Trophoblast cell (in vitro differentiated cells and primary cell): ENCODE measurements at regions not wholly inside any gene's neighbourhood (a gene's known extent, or its start where the extent isn't known, plus 50 kb on each side); places are given as distances from the start of the nearest gene placed in this dataset.

ENCODE experiments used
- DNase-seq, 2 donors: peaks; one replicate each; pipeline ENCODE4 v3.0.0-alpha.2; 2016
- H2AFZ ChIP-seq: 2 replicates; pipeline ENCODE4 v1.6.1; 2013; ENCODE audit warnings: low read length, moderate library complexity, mild to moderate bottlenecking; ENCODE audit not compliant: insufficient read depth, poor library complexity
- H2AK5ac ChIP-seq: 2 replicates; pipeline ENCODE4 v1.6.1; 2013; ENCODE audit warnings: mild to moderate bottlenecking, low read length
- H2BK120ac ChIP-seq: 2 replicates; pipeline ENCODE4 v1.6.1; 2013; ENCODE audit warnings: low read length, mild to moderate bottlenecking, moderate library complexity; ENCODE audit not compliant: insufficient read depth, poor library complexity
- H2BK12ac ChIP-seq: 2 replicates; pipeline ENCODE4 v1.6.1; 2013; ENCODE audit warnings: mild to moderate bottlenecking, low read length, moderate library complexity
- H2BK5ac ChIP-seq: 2 replicates; pipeline ENCODE4 v1.6.1; 2013; ENCODE audit warnings: low read length, low read depth, moderate library complexity, mild to moderate bottlenecking; ENCODE audit not compliant: poor library complexity
- H3K14ac ChIP-seq: 2 replicates; pipeline ENCODE4 v1.6.1; 2013; ENCODE audit warnings: mild to moderate bottlenecking, low read length
- H3K18ac ChIP-seq: 2 replicates; pipeline ENCODE4 v1.6.1; 2013; ENCODE audit warnings: mild to moderate bottlenecking, low read length
- H3K23ac ChIP-seq: 2 replicates; pipeline ENCODE4 v1.6.1; 2013; ENCODE audit warnings: low read length
- H3K27ac ChIP-seq: 2 replicates; pipeline ENCODE4 v1.5.1; 2013; ENCODE audit warnings: low read depth, mild to moderate bottlenecking, inconsistent platforms, low read length, moderate library complexity
- H3K27me3 ChIP-seq: 2 replicates; pipeline ENCODE4 v1.6.1; 2013; ENCODE audit warnings: inconsistent platforms, mild to moderate bottlenecking, low read length, moderate library complexity; ENCODE audit not compliant: insufficient read depth
- H3K36me3 ChIP-seq, 2 experiments: 1 replicate in 1 of 2; 2 replicates in 1 of 2; pipeline ENCODE4 v1.6.1; 2013; ENCODE audit warnings: low read length in 2 of 2, mild to moderate bottlenecking in 2 of 2, moderate library complexity in 1 of 2; ENCODE audit not compliant: insufficient read depth in 2 of 2, control insufficient read depth in 1 of 2
- H3K4ac ChIP-seq: 2 replicates; pipeline ENCODE4 v1.6.1; 2013; ENCODE audit warnings: low read depth, mild to moderate bottlenecking, low read length, moderate library complexity
- H3K4me1 ChIP-seq, 2 experiments: 1 replicate in 1 of 2; 2 replicates in 1 of 2; pipeline ENCODE4 v1.6.1; 2013; ENCODE audit warnings: low read length in 2 of 2, mild to moderate bottlenecking in 2 of 2, moderate library complexity in 1 of 2; ENCODE audit not compliant: insufficient read depth in 2 of 2, control insufficient read depth in 1 of 2
- H3K4me2 ChIP-seq: 2 replicates; pipeline ENCODE4 v1.6.1; 2013; ENCODE audit warnings: inconsistent platforms, mild to moderate bottlenecking, low read length, moderate library complexity
- H3K4me3 ChIP-seq: 2 replicates; pipeline ENCODE4 v1.5.1; 2013; ENCODE audit warnings: mild to moderate bottlenecking, low read depth, low read length, inconsistent platforms
- H3K79me1 ChIP-seq: one replicate; pipeline ENCODE4 v1.6.1; 2013; ENCODE audit warnings: low read length
- H3K79me2 ChIP-seq: 2 replicates; pipeline ENCODE4 v1.6.1; 2013; ENCODE audit warnings: low read length, mild to moderate bottlenecking; ENCODE audit not compliant: control insufficient read depth, insufficient read depth, poor library complexity
- H3K9ac ChIP-seq: 2 replicates; pipeline ENCODE4 v1.6.1; 2013; ENCODE audit warnings: mild to moderate bottlenecking, low read length
- H3K9me3 ChIP-seq: 2 replicates; pipeline ENCODE4 v1.6.1; 2013; ENCODE audit warnings: low read depth, mild to moderate bottlenecking, control low read depth, inconsistent platforms, low read length; ENCODE audit not compliant: insufficient read depth
- H4K12ac ChIP-seq: 2 replicates; pipeline ENCODE4 v1.6.1; 2013; ENCODE audit warnings: low read depth, mild to moderate bottlenecking, low read length, moderate library complexity
- H4K8ac ChIP-seq: 2 replicates; pipeline ENCODE4 v1.6.1; 2013; ENCODE audit warnings: low read depth, mild to moderate bottlenecking, low read length, moderate library complexity
- H4K91ac ChIP-seq: one replicate; pipeline ENCODE4 v1.6.1; 2013; ENCODE audit warnings: low read depth, mild to moderate bottlenecking, low read length, moderate library complexity
- WGBS: extraction: QIAGEN DNeasy Blood & Tissue Kit; methylation state at CpG from one replicate; pipeline ENCODE4 v1.1.7; 2013; ENCODE audit warnings: missing lambda C conversion rate; ENCODE audit not compliant: insufficient read length, insufficient coverage; ENCODE audit errors: extremely low coverage; 5-methylcytosine and 5-hydroxymethylcytosine counted together

- Histone ChIP-seq H2AFZ (no peak overlapping the region), H3K4me2 (no peak overlapping the region), H3K18ac (no peak overlapping the region), H2BK120ac (no peak overlapping the region), H3K9ac (no peak overlapping the region), H3K27me3 (no peaks in the 10 kb centered on the region), H3K23ac (no peak overlapping the region), H3K79me2 (no peaks in the 10 kb centered on the region), H3K4ac (no peak overlapping the region), H3K14ac (no peak overlapping the region), H4K91ac (no peak overlapping the region), H3K4me3 (no peak overlapping the region), H4K8ac (no peak overlapping the region), H2AK5ac (no peak overlapping the region), H2BK5ac (no peak overlapping the region), H3K36me3 (no peaks in the 10 kb centered on the region), H3K79me1 (no peaks in the 10 kb centered on the region), H3K27ac (no peak overlapping the region), H4K12ac (no peak overlapping the region), H2BK12ac (no peak overlapping the region), H3K9me3 (peaks cover 44% of the 10 kb centered on the region), H3K4me1 (no peaks in the 10 kb centered on the region)
- no peak for DNase-seq
- WGBS = no CpG with 5 or more reads among the region's 9 CpGs
Measured at GRCh38 chr7:57198801-57199200, 66.6 kb upstream of the ZNF479 start.

GRCh38 chr7:57199252-57199651 is 67.0 kb upstream of the ZNF479 start:
- H3K23ac ChIP-seq = no peak overlapping the region
- H2BK5ac ChIP-seq = no peak overlapping the region
- H3K27me3 ChIP-seq = no peaks in the 10 kb centered on the region
- no peak overlapping the region for H4K12ac ChIP-seq
- H2BK12ac ChIP-seq = no peak overlapping the region
- H3K79me1 ChIP-seq = no peaks in the 10 kb centered on the region
- no peak overlapping the region for H3K4ac ChIP-seq
- H2AK5ac ChIP-seq = no peak overlapping the region
- DNase-seq = no peak
- no peak overlapping the region for H3K4me2 ChIP-seq
- no peak overlapping the region for H2AFZ ChIP-seq
- no peak overlapping the region for H3K27ac ChIP-seq
- no peak overlapping the region for H4K91ac ChIP-seq
- H3K36me3 ChIP-seq = no peaks in the 10 kb centered on the region
- WGBS = no CpG with 5 or more reads among the region's 7 CpGs
- no peak overlapping the region for H3K4me3 ChIP-seq
- H3K9ac ChIP-seq = no peak overlapping the region
- H2BK120ac ChIP-seq = no peak overlapping the region
- H3K79me2 ChIP-seq = no peaks in the 10 kb centered on the region
- no peak overlapping the region for H4K8ac ChIP-seq
- H3K18ac ChIP-seq = no peak overlapping the region
- H3K9me3 ChIP-seq = peaks cover 49% of the 10 kb centered on the region
- no peak overlapping the region for H3K14ac ChIP-seq
- no peaks in the 10 kb centered on the region for H3K4me1 ChIP-seq

- H3K18ac ChIP-seq = no peak overlapping the region
- no peak overlapping the region for H3K23ac ChIP-seq
- H3K36me3 ChIP-seq = no peaks in the 10 kb centered on the region
- H3K4me2 ChIP-seq = no peak overlapping the region
- WGBS = no CpG with 5 or more reads among the region's 14 CpGs
- H4K12ac ChIP-seq = no peak overlapping the region
- H3K27me3 ChIP-seq = no peaks in the 10 kb centered on the region
- H3K27ac ChIP-seq = no peak overlapping the region
- H2BK5ac ChIP-seq = no peak overlapping the region
- H3K4me3 ChIP-seq = peak overlapping the region; percentile 41
- no peak overlapping the region for H4K8ac ChIP-seq
- no peak overlapping the region for H2AFZ ChIP-seq
- H3K79me1 ChIP-seq = no peaks in the 10 kb centered on the region
- H3K4me1 ChIP-seq = no peaks in the 10 kb centered on the region
- H3K79me2 ChIP-seq = no peaks in the 10 kb centered on the region
- no peak overlapping the region for H2BK12ac ChIP-seq
- H2AK5ac ChIP-seq = no peak overlapping the region
- no peak overlapping the region for H4K91ac ChIP-seq
- no peak overlapping the region for H3K14ac ChIP-seq
- H3K4ac ChIP-seq = no peak overlapping the region
- DNase-seq = no peak
- H3K9me3 ChIP-seq = peaks cover 66% of the 10 kb centered on the region
- no peak overlapping the region for H3K9ac ChIP-seq
- no peak overlapping the region for H2BK120ac ChIP-seq
Measured at GRCh38 chr7:57201021-57201894, 69.0 kb upstream of the ZNF479 start.

GRCh38 chr7:57201895-57202210 is 69.6 kb upstream of the ZNF479 start:
- H3K27ac ChIP-seq = no peak overlapping the region
- no peak overlapping the region for H2AFZ ChIP-seq
- H3K4me1 ChIP-seq = no peaks in the 10 kb centered on the region
- no peak overlapping the region for H2BK5ac ChIP-seq
- peak overlapping the region; percentile 41 for H3K4me3 ChIP-seq
- H3K9ac ChIP-seq = no peak overlapping the region
- WGBS = no CpG with 5 or more reads among the region's 7 CpGs
- no peaks in the 10 kb centered on the region for H3K36me3 ChIP-seq
- no peak overlapping the region for H3K23ac ChIP-seq
- H3K79me1 ChIP-seq = no peaks in the 10 kb centered on the region
- no peak overlapping the region for H4K8ac ChIP-seq
- H3K4ac ChIP-seq = no peak overlapping the region
- H3K27me3 ChIP-seq = no peaks in the 10 kb centered on the region
- H2BK12ac ChIP-seq = no peak overlapping the region
- H4K12ac ChIP-seq = no peak overlapping the region
- no peaks in the 10 kb centered on the region for H3K79me2 ChIP-seq
- no peak for DNase-seq
- no peak overlapping the region for H3K4me2 ChIP-seq
- no peak overlapping the region for H4K91ac ChIP-seq
- H3K14ac ChIP-seq = no peak overlapping the region
- peaks cover 68% of the 10 kb centered on the region for H3K9me3 ChIP-seq
- no peak overlapping the region for H2BK120ac ChIP-seq
- no peak overlapping the region for H3K18ac ChIP-seq
- H2AK5ac ChIP-seq = no peak overlapping the region
